ENCODE measurements at regions not wholly inside any gene's neighbourhood (a gene's known extent, or its start where the extent isn't known, plus 50 kb on each side); places are given as distances from the start of the nearest gene placed in this dataset.
A peak's percentile ranks its signal among the peaks of the same experiment; 100 is the strongest.
"Not testable (repeated sequence)": the region's sequence is repeated elsewhere in the genome, so short reads cannot be mapped to it uniquely, and the experiment has no call there.

GRCh38 chr5:14936588-14936987 lies 65.0 kb upstream of the ANKH start:
- POLR2A ChIA-PET = no interaction called here
- CTCF ChIA-PET = interaction anchor here (0.6 kb wide), 1 partner anchor 52 kb away, joined by 3 read pairs; no protein-coding TSS in a partner anchor
- H3K4me3 Mint-ChIP-seq = no peak overlapping the region

GRCh38 chr5:14935341-14935740 lies 63.8 kb upstream of the ANKH start:
- Mint-ChIP-seq H3K36me3 (no peaks in the 10 kb centered on the region), H3K4me1 (peaks cover 3 to 10% (median 5%) of the 10 kb centered on the region in 3 donors), H3K27ac (no peak overlapping the region), H3K27me3 (peaks cover 6 to 20% of the 10 kb centered on the region in 2 donors), H3K9me3 (no peaks in the 10 kb centered on the region), H3K4me3 (no peak overlapping the region)
- ChIA-PET CTCF (no interaction called here), POLR2A (no interaction called here)
- Histone ChIP-seq H3K4me3 (ENCODE audit: low read length) (no peak overlapping the region), H3K4me1 (ENCODE audit: insufficient read depth, low read length) (no peaks in the 10 kb centered on the region), H3K27me3 (ENCODE audit: insufficient read depth, low read length, poor library complexity, severe bottlenecking) (no peaks in the 10 kb centered on the region), H3K36me3 (ENCODE audit: insufficient read depth, low read length) (no peaks in the 10 kb centered on the region), H3K9me3 (ENCODE audit: low read length) (no peaks in the 10 kb centered on the region), H3K27ac (ENCODE audit: low read depth, low read length) (no peak overlapping the region)
- DNase-seq = no peak

More at GRCh38 chr5:14936588-14936987, 65.0 kb upstream of the ANKH start:
- H3K36me3 ChIP-seq (ENCODE audit: insufficient read depth, low read length) = no peaks in the 10 kb centered on the region
- H3K4me3 ChIP-seq (ENCODE audit: low read length) = no peak overlapping the region
- Mint-ChIP-seq H3K4me1 (peaks cover 3 to 10% (median 5%) of the 10 kb centered on the region in 3 donors), H3K36me3 (peaks cover 0 to 3% (median 0%) of the 10 kb centered on the region in 3 donors), H3K9me3 (no peaks in the 10 kb centered on the region), H3K27me3 (peaks cover 9 to 29% of the 10 kb centered on the region in 2 donors), H3K27ac (no peak overlapping the region)
- no peaks in the 10 kb centered on the region for H3K4me1 ChIP-seq (ENCODE audit: insufficient read depth, low read length)
- H3K27ac ChIP-seq (ENCODE audit: low read depth, low read length) = no peak overlapping the region
- H3K27me3 ChIP-seq (ENCODE audit: insufficient read depth, low read length, poor library complexity, severe bottlenecking) = no peaks in the 10 kb centered on the region
- no peak for DNase-seq
- no peaks in the 10 kb centered on the region for H3K9me3 ChIP-seq (ENCODE audit: low read length)

GRCh38 chr5:14932902-14933469 lies 61.4 kb upstream of the ANKH start:
- Mint-ChIP-seq H3K4me1 (peaks cover 3 to 10% (median 5%) of the 10 kb centered on the region in 3 donors), H3K4me3 (no peak overlapping the region), H3K27me3 (peaks cover 2 to 12% of the 10 kb centered on the region in 2 donors), H3K36me3 (no peaks in the 10 kb centered on the region), H3K9me3 (no peaks in the 10 kb centered on the region), H3K27ac (no peak overlapping the region)
- ChIA-PET CTCF (no interaction called here), POLR2A (no interaction called here)
- no peak for DNase-seq
- Histone ChIP-seq H3K27me3 (ENCODE audit: insufficient read depth, low read length, poor library complexity, severe bottlenecking) (no peaks in the 10 kb centered on the region), H3K9me3 (ENCODE audit: low read length) (no peaks in the 10 kb centered on the region), H3K36me3 (ENCODE audit: insufficient read depth, low read length) (no peaks in the 10 kb centered on the region), H3K4me1 (ENCODE audit: insufficient read depth, low read length) (no peaks in the 10 kb centered on the region), H3K27ac (ENCODE audit: low read depth, low read length) (no peak overlapping the region), H3K4me3 (ENCODE audit: low read length) (no peak overlapping the region)

GRCh38 chr5:14930486-14930885 lies 58.9 kb upstream of the ANKH start:
- peaks cover 7 to 16% (median 15%) of the 10 kb centered on the region in 3 donors for H3K4me1 Mint-ChIP-seq

GRCh38 chr5:14929293-14930065 lies 57.9 kb upstream of the ANKH start:
- no peaks in the 10 kb centered on the region for H3K9me3 ChIP-seq (ENCODE audit: low read length)
- no peaks in the 10 kb centered on the region for H3K36me3 Mint-ChIP-seq
- no peaks in the 10 kb centered on the region for H3K36me3 ChIP-seq (ENCODE audit: insufficient read depth, low read length)
- no peak overlapping the region for H3K4me3 ChIP-seq (ENCODE audit: low read length)
- H3K4me3 Mint-ChIP-seq = no peak overlapping the region
- ChIA-PET CTCF (no interaction called here), POLR2A (no interaction called here)
- H3K27ac ChIP-seq (ENCODE audit: low read depth, low read length) = no peak overlapping the region
- peaks cover 12 to 26% (median 25%) of the 10 kb centered on the region in 3 donors for H3K4me1 Mint-ChIP-seq
- H3K27me3 Mint-ChIP-seq = no peaks in the 10 kb centered on the region
- no peaks in the 10 kb centered on the region for H3K9me3 Mint-ChIP-seq
- H3K4me1 ChIP-seq (ENCODE audit: insufficient read depth, low read length) = peaks cover 15% of the 10 kb centered on the region
- no peaks in the 10 kb centered on the region for H3K27me3 ChIP-seq (ENCODE audit: insufficient read depth, low read length, poor library complexity, severe bottlenecking)
- H3K27ac Mint-ChIP-seq = no peak overlapping the region
- DNase-seq = no peak

More at GRCh38 chr5:14930486-14930885, 58.9 kb upstream of the ANKH start:
- Mint-ChIP-seq H3K36me3 (no peaks in the 10 kb centered on the region), H3K4me3 (no peak overlapping the region), H3K9me3 (no peaks in the 10 kb centered on the region), H3K27me3 (peaks cover 0 to 7% of the 10 kb centered on the region in 2 donors), H3K27ac (no peak overlapping the region)
- Histone ChIP-seq H3K4me3 (ENCODE audit: low read length) (no peak overlapping the region), H3K9me3 (ENCODE audit: low read length) (no peaks in the 10 kb centered on the region), H3K27ac (ENCODE audit: low read depth, low read length) (no peak overlapping the region), H3K4me1 (ENCODE audit: insufficient read depth, low read length) (peaks cover 11% of the 10 kb centered on the region), H3K27me3 (ENCODE audit: insufficient read depth, low read length, poor library complexity, severe bottlenecking) (no peaks in the 10 kb centered on the region), H3K36me3 (ENCODE audit: insufficient read depth, low read length) (no peaks in the 10 kb centered on the region)
- ChIA-PET CTCF (interaction anchor here (0.9 to 1.0 kb wide), 2 partner anchors 9 to 15 kb away, joined by 3 read pairs; no protein-coding TSS in a partner anchor), POLR2A (no interaction called here)
- no peak for DNase-seq

GRCh38 chr5:14928661-14929060 lies 57.1 kb upstream of the ANKH start:
- Histone ChIP-seq H3K27ac (ENCODE audit: low read depth, low read length) (no peak overlapping the region), H3K36me3 (ENCODE audit: insufficient read depth, low read length) (no peaks in the 10 kb centered on the region), H3K9me3 (ENCODE audit: low read length) (no peaks in the 10 kb centered on the region), H3K27me3 (ENCODE audit: insufficient read depth, low read length, poor library complexity, severe bottlenecking) (no peaks in the 10 kb centered on the region), H3K4me1 (ENCODE audit: insufficient read depth, low read length) (peaks cover 15% of the 10 kb centered on the region), H3K4me3 (ENCODE audit: low read length) (no peak overlapping the region)
- Mint-ChIP-seq H3K27ac (no peak overlapping the region), H3K36me3 (no peaks in the 10 kb centered on the region), H3K4me3 (no peak overlapping the region), H3K9me3 (no peaks in the 10 kb centered on the region), H3K4me1 (peaks cover 12 to 31% (median 26%) of the 10 kb centered on the region in 3 donors), H3K27me3 (no peaks in the 10 kb centered on the region)
- ChIA-PET CTCF (no interaction called here), POLR2A (no interaction called here)
- DNase-seq = no peak

- Histone ChIP-seq H3K9me3 (ENCODE audit: low read length) (no peaks in the 10 kb centered on the region), H3K4me3 (ENCODE audit: low read length) (no peak overlapping the region), H3K27me3 (ENCODE audit: insufficient read depth, low read length, poor library complexity, severe bottlenecking) (no peaks in the 10 kb centered on the region), H3K4me1 (ENCODE audit: insufficient read depth, low read length) (peaks cover 15% of the 10 kb centered on the region), H3K27ac (ENCODE audit: low read depth, low read length) (no peak overlapping the region), H3K36me3 (ENCODE audit: insufficient read depth, low read length) (no peaks in the 10 kb centered on the region)
- Mint-ChIP-seq H3K4me3 (peak overlapping the region in 4 of 7 donors; percentile 43 to 68 (median 59)), H3K27ac (peak overlapping the region in 6 of 8 donors; percentile 19 to 85 (median 74)), H3K27me3 (peaks cover 0 to 3% of the 10 kb centered on the region in 2 donors), H3K4me1 (peaks cover 12 to 31% (median 26%) of the 10 kb centered on the region in 3 donors), H3K36me3 (no peaks in the 10 kb centered on the region), H3K9me3 (no peaks in the 10 kb centered on the region)
- ChIA-PET CTCF (no interaction called here), POLR2A (no interaction called here)
- no peak for DNase-seq
Observed at GRCh38 chr5:14925326-14925725, 53.7 kb upstream of the ANKH start.

GRCh38 chr5:14922952-14923351 lies 51.4 kb upstream of the ANKH start:
- H3K27ac Mint-ChIP-seq; H3K9me3 ChIP-seq (ENCODE audit: low read length); H3K27me3 Mint-ChIP-seq; H3K36me3 ChIP-seq (ENCODE audit: insufficient read depth, low read length); POLR2A ChIA-PET; DNase-seq; H3K4me3 Mint-ChIP-seq; H3K27ac ChIP-seq (ENCODE audit: low read depth, low read length); H3K36me3 Mint-ChIP-seq; H3K9me3 Mint-ChIP-seq; H3K4me3 ChIP-seq (ENCODE audit: low read length); H3K27me3 ChIP-seq (ENCODE audit: insufficient read depth, low read length, poor library complexity, severe bottlenecking): not testable (repeated sequence)
- CTCF ChIA-PET = interaction anchor here (1.6 kb wide), 1 partner anchor 196 kb away, joined by 3 read pairs; no protein-coding TSS in a partner anchor
- peaks cover 12 to 31% (median 26%) of the 10 kb centered on the region in 3 donors for H3K4me1 Mint-ChIP-seq
- H3K4me1 ChIP-seq (ENCODE audit: insufficient read depth, low read length) = peaks cover 15% of the 10 kb centered on the region
